ENCODE measurements at regions not wholly inside any gene's neighbourhood (a gene's known extent, or its start where the extent isn't known, plus 50 kb on each side); places are given as distances from the start of the nearest gene placed in this dataset.

GRCh38 chr10:2445370-2445769 is 622.0 kb upstream of the PFKP start:
- DNase-seq (ENCODE audit: low spot score) = no peak

GRCh38 chr10:2439983-2440382 is 627.4 kb upstream of the PFKP start:
- no peak for DNase-seq (ENCODE audit: low spot score)

- no peak for DNase-seq (ENCODE audit: low spot score)
These were observed 628.3 kb upstream of the PFKP start for GRCh38 chr10:2439000-2439399.

- no peak for DNase-seq (ENCODE audit: low spot score)
These were observed 629.0 kb upstream of the PFKP start for GRCh38 chr10:2438248-2438939.

GRCh38 chr10:2436933-2437332 is 630.4 kb upstream of the PFKP start:
- no peak for DNase-seq (ENCODE audit: low spot score)

- no peak for DNase-seq (ENCODE audit: low spot score)
These were observed 635.4 kb upstream of the PFKP start for GRCh38 chr10:2431961-2432360.

GRCh38 chr10:2427412-2427811 is 639.9 kb upstream of the PFKP start:
- DNase-seq (ENCODE audit: low spot score) = no peak

- no peak for DNase-seq (ENCODE audit: low spot score)
These were observed 642.0 kb upstream of the PFKP start for GRCh38 chr10:2425320-2425719.

GRCh38 chr10:2414562-2414961 is 652.8 kb upstream of the PFKP start:
- no peak for DNase-seq (ENCODE audit: low spot score)

GRCh38 chr10:2414039-2414438 is 653.3 kb upstream of the PFKP start:
- no peak for DNase-seq (ENCODE audit: low spot score)

- no peak for DNase-seq (ENCODE audit: low spot score)
These were observed 657.3 kb upstream of the PFKP start for GRCh38 chr10:2410049-2410448.

GRCh38 chr10:2401459-2401858 is 664.1 kb upstream of the ADARB2 start:
- no peak for DNase-seq (ENCODE audit: low spot score)

GRCh38 chr10:2399482-2399881 is 662.2 kb upstream of the ADARB2 start:
- DNase-seq (ENCODE audit: low spot score) = no peak

- no peak for DNase-seq (ENCODE audit: low spot score)
These were observed 655.0 kb upstream of the ADARB2 start for GRCh38 chr10:2392145-2392812.

- DNase-seq (ENCODE audit: low spot score) = no peak
These were observed 650.3 kb upstream of the ADARB2 start for GRCh38 chr10:2387672-2388071.

- DNase-seq (ENCODE audit: low spot score) = no peak
These were observed 649.9 kb upstream of the ADARB2 start for GRCh38 chr10:2387261-2387660.

- no peak for DNase-seq (ENCODE audit: low spot score)
These were observed 642.9 kb upstream of the ADARB2 start for GRCh38 chr10:2380218-2380617.

- DNase-seq (ENCODE audit: low spot score) = no peak
These were observed 629.8 kb upstream of the ADARB2 start for GRCh38 chr10:2367083-2367482.

- DNase-seq (ENCODE audit: low spot score) = no peak
These were observed 629.1 kb upstream of the ADARB2 start for GRCh38 chr10:2366264-2366931.

GRCh38 chr10:2362331-2362730 is 625.0 kb upstream of the ADARB2 start:
- DNase-seq (ENCODE audit: low spot score) = no peak

- DNase-seq (ENCODE audit: low spot score) = no peak
These were observed 621.3 kb upstream of the ADARB2 start for GRCh38 chr10:2358586-2358985.

- no peak for DNase-seq (ENCODE audit: low spot score)
These were observed 619.3 kb upstream of the ADARB2 start for GRCh38 chr10:2356670-2357069.

GRCh38 chr10:2351566-2351965 is 614.2 kb upstream of the ADARB2 start:
- DNase-seq (ENCODE audit: low spot score) = no peak

Measured in A172 (cell line).